Spleen (tissue), 11 donors: ENCODE measurements at regions not wholly inside any gene's neighbourhood (a gene's known extent, or its start where the extent isn't known, plus 50 kb on each side); places are given as distances from the start of the nearest gene placed in this dataset.

Experiments used
- DNase-seq: peaks from one replicate; pipeline ENCODE4 v3.0.0-alpha.2; 2020
- H3K27ac ChIP-seq, 8 donors: fragments of 200-600 bp; sonication (generic) in 7 of 8; 1 replicate in 4 of 8; 2 replicates in 4 of 8; pipeline versions ENCODE4 v1.5.0 to v1.8.0; 2016 to 2021; ENCODE audit warnings: inconsistent platforms in 4 of 8, mild to moderate bottlenecking in 4 of 8, moderate library complexity in 1 of 8
- H3K27me3 ChIP-seq, 7 donors: fragments of 200-600 bp; sonication (generic) in 6 of 7; replicated peaks in 1 of 7; 1 replicate in 4 of 7; 2 replicates in 3 of 7; pipeline versions ENCODE4 v1.5.0 to v1.8.0; 2016 to 2021; ENCODE audit warnings: inconsistent platforms in 3 of 7, mild to moderate bottlenecking in 1 of 7
- H3K36me3 ChIP-seq, 6 donors: fragments of 200-600 bp; sonication (generic) in 5 of 6; 1 replicate in 4 of 6; 2 replicates in 2 of 6; pipeline versions ENCODE4 v1.5.0 to v1.8.0; 2016 to 2021; ENCODE audit warnings: inconsistent platforms in 2 of 6
- H3K4me1 ChIP-seq, 6 donors: fragments of 200-600 bp; sonication (generic) in 5 of 6; 1 replicate in 3 of 6; 2 replicates in 3 of 6; pipeline versions ENCODE4 v1.5.0 to v1.8.0; 2016 to 2021; ENCODE audit warnings: inconsistent platforms in 3 of 6
- H3K4me3 ChIP-seq, 8 donors: fragments of 200-600 bp; sonication (generic) in 7 of 8; 1 replicate in 4 of 8; 2 replicates in 4 of 8; pipeline versions ENCODE4 v1.5.0 to v1.8.0; 2016 to 2021; ENCODE audit warnings: inconsistent platforms in 4 of 8, mild to moderate bottlenecking in 4 of 8, moderate library complexity in 2 of 8
- H3K9me3 ChIP-seq, 8 donors: fragments of 200-600 bp; sonication (generic) in 7 of 8; 1 replicate in 4 of 8; 2 replicates in 4 of 8; pipeline versions ENCODE4 v1.5.0 to v1.8.0; 2016 to 2021; ENCODE audit warnings: inconsistent platforms in 4 of 8
- POLR2A ChIP-seq, 3 donors: fragments of 450-650 bp; IDR thresholded peaks; one replicate each; pipeline ENCODE4 v1.5.1; 2017; ENCODE audit warnings: antibody characterized with exemption in 3 of 3, mild to moderate bottlenecking in 1 of 3
- POLR2AphosphoS5 ChIP-seq, 3 donors: sonication (generic); formaldehyde crosslinking; IDR thresholded peaks; one replicate each; pipeline ENCODE4 v1.5.1; 2017; ENCODE audit warnings: antibody characterized with exemption in 3 of 3
- WGBS, 5 donors: extraction: QIAGEN DNeasy Blood & Tissue Kit in 3 of 5; methylation state at CpG; one replicate each; pipeline versions ENCODE4 v1.1.5 to v1.1.7; 2013 to 2018; 5-methylcytosine and 5-hydroxymethylcytosine counted together
- intact Hi-C: fragments of 100-400 bp; cut with DNase I; formaldehyde crosslinking; loops from one replicate; pipeline ENCODE4 v1.15.0; 2023; ENCODE audit warnings: low total_unique reads
- TF ChIP-seq, protein P1 (sequence below), 11 experiments: fragments of 200-600 bp in 7 of 11; fragments of 450-650 bp in 4 of 11; sonication (generic) in 4 of 11; IDR thresholded peaks in 8 of 11; conservative IDR thresholded peaks in 3 of 11; 1 replicate in 7 of 11; 2 replicates in 4 of 11; pipeline versions ENCODE4 v1.4.0 to v1.8.0; 2016 to 2021; ENCODE audit warnings: antibody characterized with exemption in 11 of 11, inconsistent platforms in 4 of 11, mild to moderate bottlenecking in 1 of 11
- donor health status: healthy with polysubstance abuse.
- donor health status: DM: no; HTN: no; CAD: no; lungs with moderate emphysema.
- donor health status: DM: no; HTN: no; CAD: no.
- donor health status: Bipolar disorder and iron deficiency.
- donor health status: healthy.
- donor health status: DM: no; HTN: no; CAD: no.
- donor health status: DM: yes; HTN: yes; CAD: no.

- Histone ChIP-seq H3K4me1 (no peaks in the 10 kb centered on the region), H3K27me3 (no peaks in the 10 kb centered on the region), H3K4me3 (no peak overlapping the region), H3K27ac (no peak overlapping the region), H3K36me3 (no peaks in the 10 kb centered on the region), H3K9me3 (peaks cover 0 to 24% (median 12%) of the 10 kb centered on the region in 8 donors)
- TF ChIP-seq, protein P1, sequence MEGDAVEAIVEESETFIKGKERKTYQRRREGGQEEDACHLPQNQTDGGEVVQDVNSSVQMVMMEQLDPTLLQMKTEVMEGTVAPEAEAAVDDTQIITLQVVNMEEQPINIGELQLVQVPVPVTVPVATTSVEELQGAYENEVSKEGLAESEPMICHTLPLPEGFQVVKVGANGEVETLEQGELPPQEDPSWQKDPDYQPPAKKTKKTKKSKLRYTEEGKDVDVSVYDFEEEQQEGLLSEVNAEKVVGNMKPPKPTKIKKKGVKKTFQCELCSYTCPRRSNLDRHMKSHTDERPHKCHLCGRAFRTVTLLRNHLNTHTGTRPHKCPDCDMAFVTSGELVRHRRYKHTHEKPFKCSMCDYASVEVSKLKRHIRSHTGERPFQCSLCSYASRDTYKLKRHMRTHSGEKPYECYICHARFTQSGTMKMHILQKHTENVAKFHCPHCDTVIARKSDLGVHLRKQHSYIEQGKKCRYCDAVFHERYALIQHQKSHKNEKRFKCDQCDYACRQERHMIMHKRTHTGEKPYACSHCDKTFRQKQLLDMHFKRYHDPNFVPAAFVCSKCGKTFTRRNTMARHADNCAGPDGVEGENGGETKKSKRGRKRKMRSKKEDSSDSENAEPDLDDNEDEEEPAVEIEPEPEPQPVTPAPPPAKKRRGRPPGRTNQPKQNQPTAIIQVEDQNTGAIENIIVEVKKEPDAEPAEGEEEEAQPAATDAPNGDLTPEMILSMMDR (IDR thresholded peaks at IDR 0.05 in 8 of 11, conservative IDR thresholded peaks at IDR 0.05 in 3 of 11): no peak
- TF ChIP-seq POLR2AphosphoS5 (IDR thresholded peaks at IDR 0.05) (no peak), POLR2A (IDR thresholded peaks at IDR 0.05) (no peak)
- DNase-seq: no peak
- 83 to 89% (median 84%) methylated on average over 4 of the region's 4 CpGs for WGBS, 5 donors
- intact Hi-C loops: no loop called here
Measured at GRCh38 chr21:40901691-40902090, 54.7 kb upstream of the DSCAM start.

- Histone ChIP-seq H3K4me3 (no peak overlapping the region), H3K27ac (no peak overlapping the region), H3K9me3 (peaks cover 0 to 18% (median 7%) of the 10 kb centered on the region in 8 donors), H3K27me3 (no peaks in the 10 kb centered on the region), H3K36me3 (no peaks in the 10 kb centered on the region), H3K4me1 (no peaks in the 10 kb centered on the region)
- no peak for DNase-seq
- 54 to 74% (median 69%) methylated on average over 3 of the region's 3 CpGs for WGBS, 5 donors
- intact Hi-C loops: no loop called here
- TF ChIP-seq, protein P1 (IDR thresholded peaks at IDR 0.05 in 8 of 11, conservative IDR thresholded peaks at IDR 0.05 in 3 of 11): no peak
- TF ChIP-seq POLR2AphosphoS5 (IDR thresholded peaks at IDR 0.05) (no peak), POLR2A (IDR thresholded peaks at IDR 0.05) (no peak)
Measured at GRCh38 chr21:40902299-40902698, 55.3 kb upstream of the DSCAM start.

GRCh38 chr21:40902993-40903392 is 56.0 kb upstream of the DSCAM start:
- Histone ChIP-seq H3K36me3 (no peaks in the 10 kb centered on the region), H3K4me3 (no peak overlapping the region), H3K4me1 (no peaks in the 10 kb centered on the region), H3K27ac (no peak overlapping the region), H3K27me3 (peaks cover 0 to 6% (median 0%) of the 10 kb centered on the region in 7 donors), H3K9me3 (peaks cover 0 to 11% (median under 1%) of the 10 kb centered on the region in 8 donors)
- 66 to 78% (median 73%) methylated on average over 3 of the region's 3 CpGs for WGBS, 5 donors
- TF ChIP-seq, protein P1 (IDR thresholded peaks at IDR 0.05 in 8 of 11, conservative IDR thresholded peaks at IDR 0.05 in 3 of 11): no peak
- TF ChIP-seq POLR2A (IDR thresholded peaks at IDR 0.05) (no peak), POLR2AphosphoS5 (IDR thresholded peaks at IDR 0.05) (no peak)
- intact Hi-C loops: no loop called here
- no peak for DNase-seq

DNA sequence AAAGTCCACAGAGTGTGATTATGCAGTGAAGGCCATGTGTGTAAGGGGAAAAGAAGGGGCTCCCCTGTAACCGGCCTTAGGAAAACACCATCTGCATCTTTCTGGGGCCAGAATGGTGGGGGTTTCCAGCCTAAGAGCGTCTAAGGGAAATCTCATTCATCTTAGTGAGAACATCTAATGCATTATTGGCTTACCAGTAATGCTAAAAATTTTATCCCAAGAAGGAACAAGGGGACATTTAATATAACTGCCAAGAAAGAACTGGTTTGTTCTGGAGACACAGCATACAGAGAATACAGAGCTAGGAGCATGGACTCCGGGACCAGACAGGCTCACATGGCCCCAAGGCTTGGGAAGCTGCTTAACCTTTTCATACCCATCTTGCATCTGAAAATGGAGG is 58.3 kb upstream of the DSCAM start:
- H3K36me3 ChIP-seq: no peaks in the 10 kb centered on the region
- no peak for DNase-seq
- intact Hi-C loops: no loop called here
- H3K27me3 ChIP-seq: peaks cover 0 to 11% (median 0%) of the 10 kb centered on the region in 7 donors
- no peaks in the 10 kb centered on the region for H3K4me1 ChIP-seq
- TF ChIP-seq POLR2AphosphoS5 (IDR thresholded peaks at IDR 0.05) (no peak), POLR2A (IDR thresholded peaks at IDR 0.05) (no peak)
- TF ChIP-seq, protein P1 (IDR thresholded peaks at IDR 0.05 in 8 of 11, conservative IDR thresholded peaks at IDR 0.05 in 3 of 11): no peak
- H3K27ac ChIP-seq: no peak overlapping the region
- 67 to 88% (median 72%) methylated on average over 3 of the region's 3 CpGs for WGBS, 5 donors
- no peak overlapping the region for H3K4me3 ChIP-seq
- no peaks in the 10 kb centered on the region for H3K9me3 ChIP-seq
